Sigmoid colon (tissue), 6 donors: ENCODE measurements at regions not wholly inside any gene's neighbourhood (a gene's known extent, or its start where the extent isn't known, plus 50 kb on each side); places are given as distances from the start of the nearest gene placed in this dataset.

Experiments
- DNase-seq: peaks from one replicate; pipeline ENCODE4 v3.0.0-alpha.2; 2019
- H3K27ac ChIP-seq, 4 donors: fragments of 200-600 bp; sonication (generic); one replicate each; pipeline ENCODE4 v1.5.1; 2016 to 2019; ENCODE audit warnings: mild to moderate bottlenecking in 1 of 4
- H3K27me3 ChIP-seq, 3 donors: fragments of 200-600 bp; sonication (generic); one replicate each; pipeline ENCODE4 v1.5.1; 2019; ENCODE audit warnings: mild to moderate bottlenecking in 1 of 3
- H3K36me3 ChIP-seq, 4 donors: fragments of 200-600 bp; sonication (generic); one replicate each; pipeline ENCODE4 v1.5.1; 2016 to 2019
- H3K4me1 ChIP-seq, 4 donors: fragments of 200-600 bp; sonication (generic); one replicate each; pipeline ENCODE4 v1.5.1; 2017 to 2019
- H3K4me3 ChIP-seq, 4 donors: fragments of 200-600 bp; sonication (generic); one replicate each; pipeline ENCODE4 v1.5.1; 2017 to 2019; ENCODE audit warnings: mild to moderate bottlenecking in 2 of 4, moderate library complexity in 1 of 4
- H3K9me3 ChIP-seq, 4 donors: fragments of 200-600 bp in 3 of 4; sonication (generic) in 3 of 4; one replicate each; pipeline versions ENCODE4 v1.5.1 to v1.6.1; 2013 to 2019
- CTCF ChIP-seq, 4 experiments: fragments of 450-650 bp in 3 of 4; fragments of 200-600 bp in 1 of 4; IDR thresholded peaks; one replicate each; pipeline ENCODE4 v1.5.1; 2016 to 2019; ENCODE audit warnings: antibody characterized with exemption in 4 of 4, mild to moderate bottlenecking in 3 of 4, moderate library complexity in 2 of 4
- EP300 ChIP-seq, 4 donors: sonication (generic); formaldehyde crosslinking; IDR thresholded peaks; one replicate each; pipeline ENCODE4 v1.6.1; 2017; ENCODE audit warnings: antibody characterized with exemption in 4 of 4
- POLR2A ChIP-seq, 2 donors: fragments of 450-650 bp; IDR thresholded peaks; one replicate each; pipeline ENCODE4 v1.6.1; 2016; ENCODE audit warnings: antibody characterized with exemption in 2 of 2, mild to moderate bottlenecking in 2 of 2, moderate library complexity in 2 of 2
- POLR2AphosphoS5 ChIP-seq, 4 donors: sonication (generic); formaldehyde crosslinking; IDR thresholded peaks; one replicate each; pipeline ENCODE4 v1.6.1; 2017; ENCODE audit warnings: antibody characterized with exemption in 4 of 4
- WGBS, 2 donors: extraction: QIAGEN DNeasy Blood & Tissue Kit; methylation state at CpG; one replicate each; pipeline ENCODE4 v1.1.7; 2013; 5-methylcytosine and 5-hydroxymethylcytosine counted together
- intact Hi-C: fragments of 100-400 bp; cut with DNase I; formaldehyde crosslinking; loops from one replicate; pipeline ENCODE4 v1.15.1; 2023
- donor health status: healthy with polysubstance abuse.
- donor health status: healthy.

GRCh38 chr6:1080453-1081337 is 231.2 kb upstream of the FOXQ1 start:
- Histone ChIP-seq H3K9me3 (no peaks in the 10 kb centered on the region), H3K4me3 (no peak overlapping the region), H3K36me3 (no peaks in the 10 kb centered on the region), H3K4me1 (peaks cover 0 to 5% (median 2%) of the 10 kb centered on the region in 4 donors), H3K27ac (no peak overlapping the region), H3K27me3 (no peaks in the 10 kb centered on the region)
- TF ChIP-seq CTCF (IDR thresholded peaks at IDR 0.05) (no peak), POLR2AphosphoS5 (IDR thresholded peaks at IDR 0.05) (no peak), POLR2A (IDR thresholded peaks at IDR 0.05) (no peak), EP300 (IDR thresholded peaks at IDR 0.05) (no peak)
- DNase-seq = no peak
- whole genome bisulfite sequencing, 2 donors = 91 to 93% methylated on average over 34 of the region's 34 CpGs
- intact Hi-C loops = no loop called here

GRCh38 chr6:1079525-1079924 is 232.4 kb upstream of the FOXQ1 start:
- Histone ChIP-seq H3K27me3 (no peaks in the 10 kb centered on the region), H3K9me3 (no peaks in the 10 kb centered on the region), H3K27ac (no peak overlapping the region), H3K4me3 (no peak overlapping the region), H3K36me3 (no peaks in the 10 kb centered on the region), H3K4me1 (peaks cover 0 to 5% (median 2%) of the 10 kb centered on the region in 4 donors)
- intact Hi-C loops = no loop called here
- 94% methylated on average over 6 of the region's 6 CpGs for WGBS, 2 donors
- no peak for DNase-seq
- TF ChIP-seq POLR2A (IDR thresholded peaks at IDR 0.05) (no peak), EP300 (IDR thresholded peaks at IDR 0.05) (no peak), POLR2AphosphoS5 (IDR thresholded peaks at IDR 0.05) (no peak), CTCF (IDR thresholded peaks at IDR 0.05) (no peak)

- Histone ChIP-seq H3K9me3 (no peaks in the 10 kb centered on the region), H3K27me3 (no peaks in the 10 kb centered on the region), H3K4me1 (peaks cover 0 to 5% (median 2%) of the 10 kb centered on the region in 4 donors), H3K27ac (no peak overlapping the region), H3K36me3 (no peaks in the 10 kb centered on the region), H3K4me3 (no peak overlapping the region)
- intact Hi-C loops = no loop called here
- 91 to 95% methylated on average over 22 of the region's 22 CpGs for WGBS, 2 donors
- no peak for DNase-seq
- TF ChIP-seq POLR2AphosphoS5 (IDR thresholded peaks at IDR 0.05) (no peak), CTCF (IDR thresholded peaks at IDR 0.05) (no peak), POLR2A (IDR thresholded peaks at IDR 0.05) (no peak), EP300 (IDR thresholded peaks at IDR 0.05) (no peak)
Observed at GRCh38 chr6:1077478-1078416, 234.2 kb upstream of the FOXQ1 start.

- no peak for DNase-seq
- no peak for TF ChIP-seq CTCF (IDR thresholded peaks at IDR 0.05)
- no peak for TF ChIP-seq POLR2A (IDR thresholded peaks at IDR 0.05)
- no peak for TF ChIP-seq EP300 (IDR thresholded peaks at IDR 0.05)
- no peak for TF ChIP-seq POLR2AphosphoS5 (IDR thresholded peaks at IDR 0.05)
- intact Hi-C loops = no loop called here
- WGBS, 2 donors = 46 to 72% methylated on average over 17 of the region's 17 CpGs
- Histone ChIP-seq H3K9me3 (no peaks in the 10 kb centered on the region), H3K36me3 (no peaks in the 10 kb centered on the region), H3K4me3 (no peak overlapping the region), H3K27ac (no peak overlapping the region), H3K4me1 (peaks cover 0 to 4% (median 0%) of the 10 kb centered on the region in 4 donors), H3K27me3 (no peaks in the 10 kb centered on the region)
Observed at GRCh38 chr6:1076531-1077459, 235.1 kb upstream of the FOXQ1 start.
